ENCODE measurements at regions not wholly inside any gene's neighbourhood (a gene's known extent, or its start where the extent isn't known, plus 50 kb on each side); places are given as distances from the start of the nearest gene placed in this dataset.
"Not testable (repeated sequence)": the region's sequence is repeated elsewhere in the genome, so short reads cannot be mapped to it uniquely, and the experiment has no call there.

DNA sequence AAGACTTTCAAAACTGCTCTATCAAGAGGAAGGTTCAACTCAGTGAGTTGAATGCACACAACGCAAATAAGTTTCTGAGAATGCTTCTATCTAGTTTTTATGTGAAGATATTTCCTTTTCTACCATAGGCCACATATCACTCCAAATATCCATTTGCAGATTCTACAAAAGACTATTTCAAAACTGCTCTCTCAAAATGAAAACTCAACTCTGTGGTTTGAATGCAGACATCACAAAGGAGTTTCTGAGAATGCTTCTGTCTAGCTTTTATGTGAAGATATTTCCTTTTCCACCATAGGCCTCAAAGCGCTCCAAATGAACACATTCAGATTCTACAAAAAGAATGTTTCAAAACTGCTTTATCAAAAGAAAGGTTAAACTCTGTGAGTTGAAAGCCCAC is 1093.1 kb upstream of the DEFB115 start:
- H3K4me3 ChIP-seq (ENCODE audit: low read depth, low read length, poor library complexity, severe bottlenecking); BruUV-seq (replicated peaks); H3K36me3 ChIP-seq (ENCODE audit: insufficient read depth, low read length, poor library complexity, severe bottlenecking); POLR2A ChIA-PET (ENCODE audit: low non-redundant PET); H3K4me1 ChIP-seq (ENCODE audit: insufficient read depth, low read length, poor library complexity, severe bottlenecking); H3K9me3 ChIP-seq (ENCODE audit: low read depth, low read length, poor library complexity, severe bottlenecking); DNase-seq (ENCODE audit: low spot score); intact Hi-C loops (cut with micrococcal nuclease; ENCODE audit: unreplicated experiment); CTCF ChIA-PET; H3K27me3 ChIP-seq (replicated peaks; ENCODE audit: insufficient read depth, low read depth, low read length, poor library complexity); H3K27ac ChIP-seq (ENCODE audit: low read depth, low read length, poor library complexity, severe bottlenecking): not testable (repeated sequence)

DNA sequence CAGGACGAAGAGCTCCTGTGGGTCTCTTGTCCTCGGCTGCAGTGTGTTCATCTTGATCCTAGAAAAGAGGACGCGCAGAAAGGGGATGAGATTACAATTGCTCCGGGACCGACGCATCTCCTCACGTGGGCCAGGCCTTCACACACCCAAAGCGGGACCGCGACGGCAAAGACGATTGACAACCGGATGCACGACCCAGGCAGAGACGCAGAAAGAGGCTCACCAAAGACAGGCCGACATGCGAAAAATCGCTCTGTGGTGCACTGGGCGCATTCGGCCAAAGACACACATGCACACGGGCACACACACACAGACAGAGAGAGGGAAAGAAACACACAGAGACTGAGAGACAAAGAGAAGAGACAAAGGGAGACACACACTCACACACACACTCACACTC is 1089.9 kb upstream of the DEFB115 start:
- TF ChIP-seq, protein P1, sequence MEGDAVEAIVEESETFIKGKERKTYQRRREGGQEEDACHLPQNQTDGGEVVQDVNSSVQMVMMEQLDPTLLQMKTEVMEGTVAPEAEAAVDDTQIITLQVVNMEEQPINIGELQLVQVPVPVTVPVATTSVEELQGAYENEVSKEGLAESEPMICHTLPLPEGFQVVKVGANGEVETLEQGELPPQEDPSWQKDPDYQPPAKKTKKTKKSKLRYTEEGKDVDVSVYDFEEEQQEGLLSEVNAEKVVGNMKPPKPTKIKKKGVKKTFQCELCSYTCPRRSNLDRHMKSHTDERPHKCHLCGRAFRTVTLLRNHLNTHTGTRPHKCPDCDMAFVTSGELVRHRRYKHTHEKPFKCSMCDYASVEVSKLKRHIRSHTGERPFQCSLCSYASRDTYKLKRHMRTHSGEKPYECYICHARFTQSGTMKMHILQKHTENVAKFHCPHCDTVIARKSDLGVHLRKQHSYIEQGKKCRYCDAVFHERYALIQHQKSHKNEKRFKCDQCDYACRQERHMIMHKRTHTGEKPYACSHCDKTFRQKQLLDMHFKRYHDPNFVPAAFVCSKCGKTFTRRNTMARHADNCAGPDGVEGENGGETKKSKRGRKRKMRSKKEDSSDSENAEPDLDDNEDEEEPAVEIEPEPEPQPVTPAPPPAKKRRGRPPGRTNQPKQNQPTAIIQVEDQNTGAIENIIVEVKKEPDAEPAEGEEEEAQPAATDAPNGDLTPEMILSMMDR (conservative IDR thresholded peaks at IDR 0.05; ENCODE audit: low read depth, low read length), result no peak
- no peak for TF ChIP-seq EZH2 (IDR thresholded peaks at IDR 0.05; ENCODE audit: borderline replicate concordance, low read depth, low read length, poor library complexity, severe bottlenecking)
- ChIA-PET CTCF (no interaction called here), POLR2A (ENCODE audit: low non-redundant PET) (no interaction called here)
- no peaks in the 10 kb centered on the region for H3K27me3 ChIP-seq (replicated peaks; ENCODE audit: insufficient read depth, low read depth, low read length, poor library complexity)
- H3K4me1 ChIP-seq (ENCODE audit: insufficient read depth, low read length, poor library complexity, severe bottlenecking), result no peaks in the 10 kb centered on the region
- H3K9me3 ChIP-seq (ENCODE audit: low read depth, low read length, poor library complexity, severe bottlenecking), result no peaks in the 10 kb centered on the region
- intact Hi-C loops (cut with micrococcal nuclease; ENCODE audit: unreplicated experiment), result no loop called here
- no peaks in the 10 kb centered on the region for H3K36me3 ChIP-seq (ENCODE audit: insufficient read depth, low read length, poor library complexity, severe bottlenecking)
- no peak for DNase-seq (ENCODE audit: low spot score)
- no TSS peak for BruUV-seq (replicated peaks)
- H3K4me3 ChIP-seq (ENCODE audit: low read depth, low read length, poor library complexity, severe bottlenecking), result no peak overlapping the region
- H3K27ac ChIP-seq (ENCODE audit: low read depth, low read length, poor library complexity, severe bottlenecking), result no peak overlapping the region

DNA sequence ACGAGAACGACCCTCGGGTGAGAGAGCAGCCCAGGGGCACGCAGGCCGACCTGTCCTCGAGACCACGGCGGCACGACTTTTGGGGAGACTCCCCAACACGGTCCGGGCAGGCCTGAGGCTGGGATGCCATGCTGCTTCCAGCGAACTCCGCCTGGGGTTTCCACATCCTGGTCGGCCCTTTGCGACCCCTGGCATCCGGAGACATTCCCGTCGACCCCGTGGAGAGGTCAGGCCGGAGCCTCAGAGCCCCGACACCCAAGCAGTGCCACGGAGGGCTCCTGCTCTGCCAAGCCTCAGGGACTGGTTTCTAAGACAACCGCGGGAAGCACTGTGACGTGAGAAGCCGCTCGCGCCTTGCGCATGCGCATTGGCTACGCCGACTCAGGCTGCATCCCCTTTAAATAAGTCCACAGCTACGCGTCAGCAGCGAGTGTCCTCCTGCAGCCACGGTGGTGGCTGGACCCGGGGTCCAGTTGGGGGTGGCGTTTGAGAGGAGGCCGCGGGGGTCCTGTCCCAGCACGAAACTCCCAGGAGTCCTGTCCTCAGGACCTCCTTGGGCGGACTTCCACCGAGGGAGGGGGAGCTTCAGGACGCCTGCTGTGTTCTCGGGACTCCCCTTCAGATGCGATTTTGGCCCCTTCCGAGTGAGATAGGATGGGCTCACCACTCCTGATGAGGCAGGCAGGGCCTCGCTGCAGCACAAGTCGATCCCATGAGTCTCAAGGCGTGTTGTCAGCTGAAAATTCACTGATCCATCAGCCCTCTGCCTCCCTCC is 1089.3 kb upstream of the DEFB115 start:
- BruUV-seq (replicated peaks), result no TSS peak
- CTCF ChIA-PET, result no interaction called here

More for the DNA sequence above, 1089.3 kb upstream of the DEFB115 start:
- TF ChIP-seq, protein P1 (conservative IDR thresholded peaks at IDR 0.05; ENCODE audit: low read depth, low read length), result no peak
- TF ChIP-seq EZH2 (IDR thresholded peaks at IDR 0.05; ENCODE audit: borderline replicate concordance, low read depth, low read length, poor library complexity, severe bottlenecking), result no peak
- Histone ChIP-seq H3K9me3 (ENCODE audit: low read depth, low read length, poor library complexity, severe bottlenecking) (no peaks in the 10 kb centered on the region), H3K27me3 (replicated peaks; ENCODE audit: insufficient read depth, low read depth, low read length, poor library complexity) (no peaks in the 10 kb centered on the region), H3K4me1 (ENCODE audit: insufficient read depth, low read length, poor library complexity, severe bottlenecking) (no peaks in the 10 kb centered on the region), H3K36me3 (ENCODE audit: insufficient read depth, low read length, poor library complexity, severe bottlenecking) (no peaks in the 10 kb centered on the region), H3K4me3 (ENCODE audit: low read depth, low read length, poor library complexity, severe bottlenecking) (no peak overlapping the region), H3K27ac (ENCODE audit: low read depth, low read length, poor library complexity, severe bottlenecking) (no peak overlapping the region)
- intact Hi-C loops (cut with micrococcal nuclease; ENCODE audit: unreplicated experiment), result no loop called here
- POLR2A ChIA-PET (ENCODE audit: low non-redundant PET), result no interaction called here
- no peak for DNase-seq (ENCODE audit: low spot score)
